ENCODE measurements at regions not wholly inside any gene's neighbourhood (a gene's known extent, or its start where the extent isn't known, plus 50 kb on each side); places are given as distances from the start of the nearest gene placed in this dataset.
"Not testable (repeated sequence)": the region's sequence is repeated elsewhere in the genome, so short reads cannot be mapped to it uniquely, and the experiment has no call there.

DNA sequence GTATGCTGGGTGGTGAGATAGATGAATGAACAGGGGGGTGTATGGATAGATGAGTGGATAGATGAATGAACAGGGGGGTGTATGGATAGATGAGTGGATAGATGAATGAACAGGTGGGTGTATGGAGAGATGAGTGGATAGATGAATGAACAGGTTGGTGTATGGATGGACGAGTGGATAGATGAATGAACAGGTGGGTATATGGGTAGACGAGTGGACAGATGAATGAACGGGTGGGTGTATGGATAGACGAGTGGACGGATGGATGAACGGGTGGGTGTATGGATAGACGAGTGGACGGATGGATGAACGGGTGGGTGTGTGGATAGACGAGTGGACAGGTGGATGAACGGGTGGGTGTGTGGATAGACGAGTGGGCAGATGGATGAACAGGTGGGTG is 110.3 kb upstream of the ZNF469 start:
- TF ChIP-seq, protein P1, sequence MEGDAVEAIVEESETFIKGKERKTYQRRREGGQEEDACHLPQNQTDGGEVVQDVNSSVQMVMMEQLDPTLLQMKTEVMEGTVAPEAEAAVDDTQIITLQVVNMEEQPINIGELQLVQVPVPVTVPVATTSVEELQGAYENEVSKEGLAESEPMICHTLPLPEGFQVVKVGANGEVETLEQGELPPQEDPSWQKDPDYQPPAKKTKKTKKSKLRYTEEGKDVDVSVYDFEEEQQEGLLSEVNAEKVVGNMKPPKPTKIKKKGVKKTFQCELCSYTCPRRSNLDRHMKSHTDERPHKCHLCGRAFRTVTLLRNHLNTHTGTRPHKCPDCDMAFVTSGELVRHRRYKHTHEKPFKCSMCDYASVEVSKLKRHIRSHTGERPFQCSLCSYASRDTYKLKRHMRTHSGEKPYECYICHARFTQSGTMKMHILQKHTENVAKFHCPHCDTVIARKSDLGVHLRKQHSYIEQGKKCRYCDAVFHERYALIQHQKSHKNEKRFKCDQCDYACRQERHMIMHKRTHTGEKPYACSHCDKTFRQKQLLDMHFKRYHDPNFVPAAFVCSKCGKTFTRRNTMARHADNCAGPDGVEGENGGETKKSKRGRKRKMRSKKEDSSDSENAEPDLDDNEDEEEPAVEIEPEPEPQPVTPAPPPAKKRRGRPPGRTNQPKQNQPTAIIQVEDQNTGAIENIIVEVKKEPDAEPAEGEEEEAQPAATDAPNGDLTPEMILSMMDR (IDR thresholded peaks at IDR 0.05; ENCODE audit: borderline replicate concordance, extremely low read depth, low read length, poor library complexity, severe bottlenecking) = not testable (repeated sequence)
- TF ChIP-seq EZH2 (IDR thresholded peaks at IDR 0.05; ENCODE audit: borderline replicate concordance, low read depth, low read length, severe bottlenecking) = not testable (repeated sequence)
